Neural cell (in vitro differentiated cells): ENCODE measurements at regions not wholly inside any gene's neighbourhood (a gene's known extent, or its start where the extent isn't known, plus 50 kb on each side); places are given as distances from the start of the nearest gene placed in this dataset.

Experiments used
- H2AFZ ChIP-seq: fragments of 200-600, 300-800 bp; sonication (generic), shearing (Covaris generic); 2 replicates; pipeline ENCODE4 v1.6.0; 2014; ENCODE audit warnings: low read depth, mild to moderate bottlenecking, antibody characterized with exemption, low read length, moderate library complexity
- H3F3A ChIP-seq: fragments of 200-600 bp; shearing (Covaris generic); 2 replicates; pipeline ENCODE4 v1.6.1; 2016; ENCODE audit warnings: mild to moderate bottlenecking, moderate library complexity, mixed read lengths, antibody characterized with exemption, low read length; ENCODE audit not compliant: insufficient read depth, poor library complexity, severe bottlenecking
- H3K27ac ChIP-seq: fragments of 200-600, 300-800 bp; sonication (generic), shearing (Covaris generic); 2 replicates; pipeline ENCODE4 v1.5.1; 2014; ENCODE audit warnings: mild to moderate bottlenecking, low read length, moderate library complexity
- H3K27me3 ChIP-seq: fragments of 300-800, 200-600 bp; sonication (generic), shearing (Covaris generic); 2 replicates; pipeline ENCODE4 v1.6.0; 2014; ENCODE audit warnings: mild to moderate bottlenecking, low read depth, low read length, moderate library complexity; ENCODE audit not compliant: insufficient read depth
- H3K36me3 ChIP-seq: fragments of 300-800, 200-600 bp; sonication (generic), shearing (Covaris generic); 2 replicates; pipeline ENCODE4 v1.5.1; 2014; ENCODE audit warnings: mild to moderate bottlenecking, antibody characterized with exemption, low read length, moderate library complexity; ENCODE audit not compliant: insufficient read depth
- H3K4me2 ChIP-seq: fragments of 300-800, 200-600 bp; sonication (generic), shearing (Covaris generic); 2 replicates; pipeline ENCODE4 v1.6.0; 2014; ENCODE audit warnings: mild to moderate bottlenecking, low read length
- H3K4me3 ChIP-seq: fragments of 300-800, 200-600 bp; sonication (generic), shearing (Covaris generic); 2 replicates; pipeline ENCODE4 v1.5.1; 2014; ENCODE audit warnings: mild to moderate bottlenecking, low read length, moderate library complexity
- H3K79me2 ChIP-seq: fragments of 200-600 bp; shearing (Covaris generic); replicated peaks from 2 replicates; pipeline ENCODE4 v1.6.0; 2014; ENCODE audit warnings: mild to moderate bottlenecking, low read length, moderate library complexity; ENCODE audit not compliant: insufficient read depth
- H3K9ac ChIP-seq: fragments of 300-800, 200-600 bp; sonication (generic), shearing (Covaris generic); 2 replicates; pipeline ENCODE4 v1.6.1; 2016; ENCODE audit warnings: mild to moderate bottlenecking, low read length, mixed read lengths
- H3K9me2 ChIP-seq: fragments of 200-600 bp; shearing (Covaris generic); 2 replicates; pipeline ENCODE4 v1.6.1; 2016; ENCODE audit warnings: mild to moderate bottlenecking, low read length, mixed read lengths; ENCODE audit not compliant: insufficient read depth
- H3K9me3 ChIP-seq: fragments of 200-600, 300-800 bp; sonication (generic), shearing (Covaris generic); 2 replicates; pipeline ENCODE4 v1.6.1; 2016; ENCODE audit warnings: mild to moderate bottlenecking, mixed run types, low read length, moderate library complexity, mixed read lengths
- H4K20me1 ChIP-seq: fragments of 200-600 bp; shearing (Covaris generic); 2 replicates; pipeline ENCODE4 v1.6.1; 2016; ENCODE audit warnings: mild to moderate bottlenecking, mixed run types; ENCODE audit not compliant: insufficient read depth
- CTCF ChIP-seq: fragments of 450-650 bp; IDR thresholded peaks from 2 replicates; pipeline ENCODE4 v1.5.1; 2014; ENCODE audit warnings: antibody characterized with exemption, mild to moderate bottlenecking, moderate library complexity; ENCODE audit not compliant: poor library complexity, severe bottlenecking
- EP300 ChIP-seq: fragments of 450-650 bp; conservative IDR thresholded peaks from 2 replicates; pipeline ENCODE4 v1.6.1; 2014; ENCODE audit warnings: antibody characterized with exemption, mild to moderate bottlenecking, moderate library complexity; ENCODE audit not compliant: poor library complexity, severe bottlenecking
- EZH2 ChIP-seq: fragments of 200-600, 300-800 bp; shearing (Covaris generic), sonication (generic); IDR thresholded peaks from 2 replicates; pipeline ENCODE4 v1.6.1; 2014; ENCODE audit warnings: antibody characterized with exemption, low read length, borderline replicate concordance, mild to moderate bottlenecking; ENCODE audit not compliant: insufficient read depth, poor library complexity, severe bottlenecking
- MXI1 ChIP-seq: fragments of 450-650 bp; conservative IDR thresholded peaks from 2 replicates; pipeline ENCODE4 v1.6.1; 2014; ENCODE audit warnings: antibody characterized with exemption, mild to moderate bottlenecking; ENCODE audit not compliant: poor library complexity, severe bottlenecking
- POLR2AphosphoS5 ChIP-seq: IDR thresholded peaks from 2 replicates; pipeline ENCODE4 v1.6.1; 2012
- RAD21 ChIP-seq: fragments of 450-650 bp; conservative IDR thresholded peaks from 2 replicates; pipeline ENCODE4 v1.6.1; 2014; ENCODE audit warnings: antibody characterized with exemption, mild to moderate bottlenecking, moderate library complexity
- REST ChIP-seq: IDR thresholded peaks from 2 replicates; pipeline ENCODE4 v1.6.1; 2012; ENCODE audit warnings: borderline replicate concordance
- SMC3 ChIP-seq: fragments of 450-650 bp; conservative IDR thresholded peaks from 2 replicates; pipeline ENCODE4 v1.6.1; 2014; ENCODE audit warnings: antibody characterized with exemption, mild to moderate bottlenecking, moderate library complexity; ENCODE audit not compliant: poor library complexity
- TAF1 ChIP-seq: IDR thresholded peaks from 2 replicates; pipeline ENCODE4 v1.6.1; 2012; ENCODE audit warnings: low read depth

- no peaks in the 10 kb centered on the region for H3K9me3 ChIP-seq
- H3K4me3 ChIP-seq, result no peak overlapping the region
- no peak overlapping the region for H2AFZ ChIP-seq
- no peak overlapping the region for H3K4me2 ChIP-seq
- no peaks in the 10 kb centered on the region for H3K36me3 ChIP-seq
- no peak overlapping the region for H3K9ac ChIP-seq
- H3K79me2 ChIP-seq, result no peaks in the 10 kb centered on the region
- no peaks in the 10 kb centered on the region for H3K9me2 ChIP-seq
- H3K27me3 ChIP-seq, result peaks cover 30% of the 10 kb centered on the region
- H4K20me1 ChIP-seq, result no peaks in the 10 kb centered on the region
- TF ChIP-seq SMC3 (no peak), CTCF (no peak), TAF1 (no peak), EZH2 (no peak)
- no peak overlapping the region for H3K27ac ChIP-seq
- no peaks in the 10 kb centered on the region for H3F3A ChIP-seq
Observed at GRCh38 chr15:66840615-66841390, 138.8 kb downstream of the SMAD6 start.

GRCh38 chr15:66841953-66842681, 140.1 kb downstream of the SMAD6 start:
- no peak for TF ChIP-seq REST
- no peak for TF ChIP-seq POLR2AphosphoS5
- no peak for TF ChIP-seq CTCF
- TF ChIP-seq SMC3, result no peak
- no peak for TF ChIP-seq TAF1
- TF ChIP-seq MXI1, result no peak
- no peak for TF ChIP-seq RAD21
- TF ChIP-seq EZH2, result no peak
- TF ChIP-seq EP300, result no peak
- H3F3A ChIP-seq, result no peaks in the 10 kb centered on the region
- H4K20me1 ChIP-seq, result no peaks in the 10 kb centered on the region
- no peak overlapping the region for H2AFZ ChIP-seq
- H3K9me2 ChIP-seq, result no peaks in the 10 kb centered on the region
- no peaks in the 10 kb centered on the region for H3K79me2 ChIP-seq
- H3K4me3 ChIP-seq, result no peak overlapping the region
- no peak overlapping the region for H3K27ac ChIP-seq
- H3K36me3 ChIP-seq, result no peaks in the 10 kb centered on the region
- no peak overlapping the region for H3K9ac ChIP-seq
- H3K9me3 ChIP-seq, result no peaks in the 10 kb centered on the region
- peaks cover 30% of the 10 kb centered on the region for H3K27me3 ChIP-seq
- H3K4me2 ChIP-seq, result no peak overlapping the region
